HCEC 1CT (cell line): ENCODE measurements at regions not wholly inside any gene's neighbourhood (a gene's known extent, or its start where the extent isn't known, plus 50 kb on each side); places are given as distances from the start of the nearest gene placed in this dataset.
"Not testable (repeated sequence)": the region's sequence is repeated elsewhere in the genome, so short reads cannot be mapped to it uniquely, and the experiment has no call there.

Experiments used
- DNase-seq: peaks from one replicate; pipeline ENCODE4 v3.0.0-alpha.2; 2017

GRCh38 chr2:8138923-8139667 is 542.8 kb upstream of the ID2 start:
- DNase-seq: no peak

GRCh38 chr2:8139668-8140200 is 542.1 kb upstream of the ID2 start:
- no peak for DNase-seq

- no peak for DNase-seq
Observed at GRCh38 chr2:8141079-8141707, 540.7 kb upstream of the ID2 start.

- DNase-seq: no peak
Observed at GRCh38 chr2:8141780-8142179, 540.1 kb upstream of the ID2 start.

GRCh38 chr2:8142461-8142860 is 539.4 kb upstream of the ID2 start:
- DNase-seq: no peak

- DNase-seq: no peak
Observed at GRCh38 chr2:8144131-8144631, 537.7 kb upstream of the ID2 start.

GRCh38 chr2:8144785-8145184 is 537.1 kb upstream of the ID2 start:
- no peak for DNase-seq

- not testable (repeated sequence) for DNase-seq
Observed at GRCh38 chr2:8145375-8145774, 536.5 kb upstream of the ID2 start.

- DNase-seq: no peak
Observed at GRCh38 chr2:8146132-8147005, 535.5 kb upstream of the ID2 start.

- DNase-seq: no peak
Observed at GRCh38 chr2:8148260-8149006, 533.4 kb upstream of the ID2 start.

- no peak for DNase-seq
Observed at GRCh38 chr2:8149007-8149405, 532.9 kb upstream of the ID2 start.

GRCh38 chr2:8149985-8150539 is 531.8 kb upstream of the ID2 start:
- no peak for DNase-seq

GRCh38 chr2:8151888-8152287 is 530.0 kb upstream of the ID2 start:
- DNase-seq: no peak

- no peak for DNase-seq
Observed at GRCh38 chr2:8152392-8153257, 529.2 kb upstream of the ID2 start.

- no peak for DNase-seq
Observed at GRCh38 chr2:8153258-8153718, 528.6 kb upstream of the ID2 start.

GRCh38 chr2:8154270-8154669 is 527.6 kb upstream of the ID2 start:
- DNase-seq: no peak

GRCh38 chr2:8154936-8155335 is 526.9 kb upstream of the ID2 start:
- DNase-seq: no peak

- DNase-seq: no peak
Observed at GRCh38 chr2:8157621-8158430, 524.0 kb upstream of the ID2 start.

GRCh38 chr2:8158711-8159110 is 523.1 kb upstream of the ID2 start:
- no peak for DNase-seq
